ENCODE measurements at regions not wholly inside any gene's neighbourhood (a gene's known extent, or its start where the extent isn't known, plus 50 kb on each side); places are given as distances from the start of the nearest gene placed in this dataset.

DNA sequence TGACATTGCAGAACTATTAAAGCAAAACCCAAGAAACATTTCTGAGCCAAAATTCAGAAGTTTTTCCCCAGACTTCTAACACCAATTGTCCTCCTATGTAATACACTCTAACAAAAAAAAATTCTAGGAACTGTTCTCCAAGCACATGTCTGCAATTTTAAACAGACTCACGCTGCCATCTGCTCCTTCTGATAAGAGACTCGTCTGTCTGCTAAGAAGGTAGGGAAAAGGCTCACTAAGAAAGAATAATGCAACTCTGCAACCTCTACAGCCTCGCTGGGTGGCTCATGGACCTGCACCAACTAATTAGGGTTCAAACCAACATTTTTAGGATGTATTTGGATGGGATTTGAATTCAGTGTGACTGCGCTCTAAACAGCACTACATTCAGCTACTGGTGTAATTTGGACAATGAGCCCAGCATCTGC lies 366.5 kb downstream of the DSC3 start:
- no peak for TF ChIP-seq POLR2A (IDR thresholded peaks at IDR 0.05)
- TF ChIP-seq, protein P1, sequence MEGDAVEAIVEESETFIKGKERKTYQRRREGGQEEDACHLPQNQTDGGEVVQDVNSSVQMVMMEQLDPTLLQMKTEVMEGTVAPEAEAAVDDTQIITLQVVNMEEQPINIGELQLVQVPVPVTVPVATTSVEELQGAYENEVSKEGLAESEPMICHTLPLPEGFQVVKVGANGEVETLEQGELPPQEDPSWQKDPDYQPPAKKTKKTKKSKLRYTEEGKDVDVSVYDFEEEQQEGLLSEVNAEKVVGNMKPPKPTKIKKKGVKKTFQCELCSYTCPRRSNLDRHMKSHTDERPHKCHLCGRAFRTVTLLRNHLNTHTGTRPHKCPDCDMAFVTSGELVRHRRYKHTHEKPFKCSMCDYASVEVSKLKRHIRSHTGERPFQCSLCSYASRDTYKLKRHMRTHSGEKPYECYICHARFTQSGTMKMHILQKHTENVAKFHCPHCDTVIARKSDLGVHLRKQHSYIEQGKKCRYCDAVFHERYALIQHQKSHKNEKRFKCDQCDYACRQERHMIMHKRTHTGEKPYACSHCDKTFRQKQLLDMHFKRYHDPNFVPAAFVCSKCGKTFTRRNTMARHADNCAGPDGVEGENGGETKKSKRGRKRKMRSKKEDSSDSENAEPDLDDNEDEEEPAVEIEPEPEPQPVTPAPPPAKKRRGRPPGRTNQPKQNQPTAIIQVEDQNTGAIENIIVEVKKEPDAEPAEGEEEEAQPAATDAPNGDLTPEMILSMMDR (IDR thresholded peaks at IDR 0.05), result no peak
